NCI-H82 (cell line): ENCODE measurements at regions not wholly inside any gene's neighbourhood (a gene's known extent, or its start where the extent isn't known, plus 50 kb on each side); places are given as distances from the start of the nearest gene placed in this dataset.

Experiments
- DNase-seq: peaks from one replicate; lab custom pipeline; 2025; lab: John Stamatoyannopoulos, UW

DNA sequence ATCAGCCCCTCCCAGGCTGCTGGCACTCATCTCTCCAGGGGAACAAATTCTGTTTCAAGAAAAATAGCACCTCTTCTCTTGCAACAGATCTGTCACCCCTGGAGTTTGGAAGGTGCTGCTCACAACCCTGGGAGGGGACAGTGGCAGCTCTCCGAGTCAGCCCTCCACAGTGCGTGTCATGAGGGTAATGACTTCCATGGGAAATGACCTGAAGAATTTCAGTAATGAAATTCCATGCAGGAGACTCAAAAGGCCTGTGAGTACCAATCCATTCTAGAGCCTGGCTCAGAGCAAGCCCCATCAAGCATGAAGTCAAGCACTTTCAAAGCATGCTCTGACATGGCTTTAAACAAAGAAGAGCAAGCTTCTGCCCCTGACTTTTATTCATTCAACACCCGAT lies 276.3 kb upstream of the PARD3B start:
- no peak for DNase-seq

DNA sequence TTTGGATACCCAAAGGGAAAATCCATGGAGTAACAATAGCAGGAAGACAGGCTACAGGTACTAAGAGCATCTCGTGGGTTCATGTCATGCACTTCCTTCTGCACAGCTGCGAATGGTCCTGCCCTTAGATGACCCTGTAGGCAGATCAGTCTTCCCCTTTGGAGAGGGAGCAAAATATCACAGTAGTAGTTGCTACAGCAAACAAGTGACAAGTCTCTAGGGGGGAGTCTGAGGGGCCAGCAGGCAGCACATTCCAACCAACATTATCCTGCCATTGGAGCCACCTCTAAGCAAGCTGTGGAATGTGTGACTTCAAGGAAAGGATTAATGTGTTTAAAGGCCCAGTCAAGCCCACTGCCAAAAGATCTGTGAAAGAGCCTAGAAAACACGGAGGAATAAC lies 273.2 kb upstream of the PARD3B start:
- DNase-seq, result no peak

DNA sequence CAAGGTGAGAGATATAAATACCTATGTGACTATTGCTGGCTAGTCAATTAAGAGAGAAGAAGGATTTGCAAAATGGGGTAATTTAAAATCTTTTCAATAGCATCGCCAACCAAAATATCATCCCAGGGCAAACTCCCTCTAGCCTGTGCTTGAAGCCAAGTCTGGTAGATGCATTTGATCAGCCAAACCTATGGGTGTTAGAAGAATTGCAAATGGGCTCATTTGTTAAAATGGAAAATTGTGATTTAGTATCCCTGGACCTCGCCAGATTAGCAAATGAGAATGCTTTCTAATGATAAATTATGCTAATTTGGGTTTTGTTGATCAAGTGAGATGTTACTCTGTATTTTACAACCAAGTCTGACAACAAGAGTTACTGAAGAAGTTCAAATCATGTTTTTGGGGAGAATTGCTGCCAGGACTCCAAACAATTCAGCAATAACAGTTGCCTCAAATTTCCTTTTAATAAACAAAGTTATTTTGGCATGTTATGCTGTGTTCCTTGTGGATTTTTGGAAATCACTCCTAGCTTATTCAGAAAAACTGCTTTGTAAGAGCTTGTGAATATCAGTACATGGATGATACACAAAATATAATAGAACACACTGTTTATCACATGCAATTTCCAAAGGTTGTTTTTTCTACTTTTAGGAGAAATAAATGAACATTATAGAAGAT lies 272.5 kb upstream of the PARD3B start:
- DNase-seq, result no peak

DNA sequence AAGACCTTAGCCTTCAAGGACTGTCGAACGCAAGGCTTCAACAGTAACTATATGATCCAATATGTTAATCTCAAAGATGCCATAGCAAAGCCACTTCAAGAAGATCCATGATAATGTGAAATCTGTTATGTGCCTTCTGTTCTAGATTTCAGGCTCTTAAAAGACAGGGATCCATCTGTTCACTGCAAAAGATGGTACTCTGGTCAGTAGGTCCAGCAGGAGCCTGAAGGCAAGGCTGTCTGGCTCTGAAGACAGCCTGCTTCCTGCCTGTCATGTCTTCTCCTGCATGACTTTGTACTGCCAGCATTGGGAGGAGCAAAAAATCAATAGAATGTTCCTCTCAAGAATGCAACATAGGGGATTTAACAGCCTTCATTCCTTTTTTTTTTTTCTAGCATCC lies 270.8 kb upstream of the PARD3B start:
- peak; percentile 58 for DNase-seq

DNA sequence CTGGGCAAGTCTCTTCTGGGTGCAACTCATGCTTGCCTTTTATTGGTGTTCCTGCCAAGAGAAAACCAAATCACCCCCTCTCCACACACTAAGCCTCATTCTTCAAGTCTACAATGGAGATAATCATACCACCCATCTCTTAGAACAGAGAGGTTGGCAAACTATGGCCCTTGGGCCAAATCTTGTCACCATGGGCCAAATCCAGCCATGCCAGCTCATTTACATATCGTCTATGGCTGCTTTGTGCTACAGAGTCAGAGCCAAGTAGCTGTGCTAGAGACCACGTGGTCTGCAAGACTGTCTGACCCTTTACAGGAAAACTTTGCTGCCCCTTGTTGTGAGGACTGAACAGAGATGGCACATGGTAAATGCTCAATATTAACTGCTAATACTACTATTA lies 270.3 kb upstream of the PARD3B start:
- no peak for DNase-seq

DNA sequence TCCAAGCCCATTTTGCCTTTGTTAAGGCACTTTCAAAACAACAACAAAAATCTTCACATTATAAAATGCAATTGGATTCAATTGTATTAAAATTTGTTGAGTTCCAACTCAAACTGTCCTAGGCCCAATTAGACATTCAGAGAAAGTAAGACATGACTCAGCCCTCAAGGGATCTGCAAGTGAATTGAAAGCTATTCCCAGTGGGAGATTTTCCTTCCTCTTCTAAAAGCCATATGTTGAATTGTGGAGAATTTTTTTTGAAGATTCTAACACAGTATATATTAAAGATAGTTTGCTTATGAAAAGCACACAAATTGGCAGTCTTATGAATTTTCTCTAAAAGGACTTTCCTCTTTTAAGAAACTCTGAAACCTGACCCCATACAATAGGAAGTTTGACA lies 268.0 kb upstream of the PARD3B start:
- DNase-seq, result no peak

DNA sequence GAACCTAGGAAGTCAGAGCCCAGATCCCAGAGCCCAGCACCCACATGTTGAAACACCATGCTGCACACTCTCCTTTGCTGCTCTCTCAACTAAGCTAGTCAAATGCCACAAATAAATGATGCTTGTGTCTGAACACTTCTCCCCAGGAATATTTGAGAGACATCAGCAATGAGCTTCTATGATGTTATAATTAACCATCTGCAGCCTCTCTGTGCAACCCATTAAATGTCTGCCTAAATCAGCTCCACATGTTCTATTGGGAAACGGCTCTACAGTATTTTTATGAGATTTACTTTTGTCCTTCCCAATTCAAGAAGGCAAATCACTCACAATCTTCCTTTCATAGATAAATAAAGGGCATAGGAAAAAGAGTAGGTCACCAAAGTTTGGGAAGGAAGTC lies 266.8 kb upstream of the PARD3B start:
- DNase-seq, result no peak

DNA sequence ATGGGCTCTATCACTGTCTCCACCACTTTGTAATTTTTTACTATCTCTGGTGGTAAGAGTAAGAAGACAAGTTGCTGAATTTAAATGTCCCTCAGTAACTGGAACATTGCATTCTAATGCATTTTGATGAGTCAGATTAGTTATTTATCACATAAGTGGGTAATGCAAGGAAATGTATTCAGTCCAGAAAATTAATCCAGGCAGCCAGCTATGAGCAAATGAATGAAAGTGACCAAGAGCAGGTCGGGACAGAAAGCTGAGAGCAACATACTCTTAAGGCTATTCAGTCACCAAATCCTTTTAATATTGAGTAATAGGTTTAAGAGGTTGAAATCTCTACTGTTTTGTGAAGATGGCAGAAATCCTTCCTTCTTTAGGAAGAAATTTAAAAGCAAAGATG lies 265.5 kb upstream of the PARD3B start:
- peak; percentile 54 for DNase-seq

DNA sequence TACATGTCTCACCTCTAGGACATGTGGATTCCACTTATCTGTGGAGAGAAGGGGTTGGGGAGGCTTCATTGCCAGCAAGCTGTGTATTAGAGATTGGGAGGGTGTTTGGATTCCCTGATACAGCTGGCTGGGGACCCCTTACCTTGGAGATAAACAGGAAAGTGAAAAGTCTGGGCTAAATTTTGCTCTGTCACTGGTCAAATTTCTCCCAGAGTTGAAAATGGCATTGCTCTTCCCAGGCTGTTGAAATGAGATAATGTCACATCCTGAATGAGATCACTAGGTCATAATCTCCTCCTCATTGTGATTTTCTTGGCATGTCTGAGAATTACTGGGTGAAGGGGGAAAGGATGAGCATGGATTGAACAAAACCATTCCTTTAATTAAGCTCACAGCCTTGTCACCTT lies 265.0 kb upstream of the PARD3B start:
- DNase-seq, result peak; percentile 78

DNA sequence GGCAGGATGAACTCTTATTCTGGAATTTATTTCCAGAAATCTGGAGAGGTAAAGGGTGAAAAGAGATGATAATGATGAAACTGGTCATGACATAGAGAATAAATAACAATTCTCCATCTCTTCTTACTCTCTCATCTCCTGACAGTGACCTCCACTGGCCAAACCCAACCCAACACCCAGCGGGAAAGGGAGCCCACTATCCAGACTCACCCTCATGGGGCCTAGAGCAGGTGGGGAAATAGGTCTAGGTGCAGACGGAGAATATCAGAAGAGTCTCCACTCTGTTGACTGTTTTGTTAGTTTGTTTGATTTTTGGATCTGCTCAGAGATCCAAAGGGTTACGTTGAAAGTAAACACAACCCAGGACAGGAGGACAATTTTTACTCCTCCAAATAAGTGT lies 263.2 kb upstream of the PARD3B start:
- DNase-seq, result no peak

DNA sequence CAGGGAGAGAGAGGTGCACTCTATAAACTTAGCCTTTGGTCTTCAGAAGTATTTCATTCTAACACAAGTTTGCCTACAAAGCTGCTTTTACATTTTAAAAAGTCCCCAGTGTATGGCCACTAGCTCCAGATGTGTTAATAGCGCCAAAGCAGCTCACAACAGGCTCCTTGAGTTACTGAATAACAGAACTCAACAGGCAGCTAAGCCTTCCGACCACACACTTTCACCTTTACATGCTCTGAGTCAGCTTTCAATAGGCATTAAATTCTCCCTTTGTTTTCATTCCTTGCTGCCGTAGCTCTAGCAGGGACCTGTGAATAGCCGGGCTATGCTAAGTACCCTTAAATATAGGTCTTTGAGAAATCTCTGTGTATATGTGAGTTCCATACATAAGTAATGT lies 262.8 kb upstream of the PARD3B start:
- no peak for DNase-seq

DNA sequence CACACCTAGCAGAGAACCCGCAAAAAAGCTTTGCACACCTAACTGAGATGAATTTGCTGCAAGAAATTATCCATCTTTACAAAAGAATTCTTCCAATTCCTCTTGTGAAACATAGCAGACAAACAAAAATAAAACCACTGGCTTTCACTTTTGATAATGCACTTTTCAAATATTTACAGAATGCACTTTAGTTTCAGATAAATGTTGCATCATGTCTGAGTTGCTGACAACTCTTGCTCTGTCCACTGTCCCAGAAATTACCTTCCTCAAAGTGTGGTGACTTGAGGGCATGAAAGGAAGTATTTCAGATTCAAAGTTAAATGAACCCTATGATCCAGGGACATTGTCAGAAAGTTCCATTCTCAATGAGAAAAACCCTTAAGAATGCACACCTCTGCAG lies 256.2 kb upstream of the PARD3B start:
- no peak for DNase-seq

DNA sequence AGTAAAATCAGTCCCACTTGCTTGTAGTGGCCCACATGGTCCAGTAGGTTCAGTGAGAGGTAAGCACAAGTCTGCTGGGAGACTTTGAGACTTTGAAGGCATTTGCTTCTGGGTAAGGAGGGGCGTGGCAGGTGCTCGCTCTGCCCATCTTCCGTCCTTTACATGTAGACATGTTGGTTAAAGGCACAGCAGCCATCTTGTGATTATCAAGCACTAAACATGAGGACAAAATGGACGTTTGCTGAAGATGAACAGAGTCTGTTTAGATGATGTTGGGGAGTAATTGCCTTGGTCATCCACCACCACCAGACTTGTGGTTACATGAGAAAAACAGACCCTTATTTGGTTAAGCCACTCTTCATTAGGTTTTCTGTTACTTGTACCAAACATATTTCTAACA lies 252.8 kb upstream of the PARD3B start:
- peak; percentile 42 for DNase-seq

DNA sequence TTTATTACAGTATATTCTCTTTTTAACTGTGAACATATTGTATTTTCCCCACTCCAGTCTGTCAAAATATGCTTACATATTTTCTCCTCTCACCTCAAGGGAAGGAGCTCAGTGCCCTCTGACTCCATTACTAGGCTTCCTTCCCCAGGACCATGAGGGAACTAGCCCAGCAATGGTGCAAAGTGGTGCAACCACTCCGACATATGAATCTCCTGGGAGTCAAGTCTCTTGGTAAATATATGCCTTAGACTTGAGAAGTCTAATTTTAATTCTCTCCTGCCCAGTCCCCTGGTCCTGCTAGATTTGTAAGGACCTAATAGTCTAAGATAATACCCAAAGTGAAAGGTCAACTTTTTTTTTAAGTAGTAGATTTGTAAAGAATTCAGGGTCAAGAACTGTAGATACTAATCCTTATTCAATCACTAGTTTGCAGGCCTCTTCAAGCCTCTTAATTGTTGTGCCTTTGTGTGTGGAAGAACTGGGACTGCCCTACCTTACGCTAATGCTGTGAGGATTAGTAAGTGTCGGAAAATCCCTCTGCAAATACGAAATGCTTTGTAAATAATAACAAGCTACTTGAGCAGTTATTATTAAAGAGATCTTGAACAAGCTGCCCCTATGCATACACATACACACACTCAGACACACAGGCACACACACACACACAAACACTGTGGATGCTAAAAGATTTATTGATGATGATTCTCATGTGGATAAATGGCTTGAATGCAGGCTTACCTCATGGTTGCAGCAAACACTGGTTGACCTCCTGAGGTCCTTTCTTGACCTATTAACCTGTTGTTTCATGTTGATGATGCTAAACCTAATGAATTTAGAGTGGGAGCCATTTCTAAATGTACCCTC lies 251.2 kb upstream of the PARD3B start:
- peak; percentile 85 for DNase-seq

DNA sequence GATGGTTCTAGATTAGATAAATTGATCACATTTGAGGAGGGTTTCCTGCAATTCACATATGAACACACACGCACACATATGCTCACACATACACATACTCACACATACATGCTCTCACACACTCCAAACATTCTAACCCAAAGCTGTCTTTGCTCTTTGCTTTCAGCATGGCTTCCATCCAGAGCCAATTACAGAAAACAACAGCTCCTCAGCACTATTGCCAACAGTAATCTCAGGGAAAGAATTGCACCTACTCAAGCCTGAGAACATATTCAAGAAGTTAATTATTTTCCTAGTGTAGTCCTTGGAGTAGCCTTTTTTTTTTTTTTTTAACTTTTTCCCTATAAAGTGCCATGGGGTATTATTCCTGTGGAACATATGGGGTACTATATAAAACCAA lies 246.9 kb upstream of the PARD3B start:
- no peak for DNase-seq

DNA sequence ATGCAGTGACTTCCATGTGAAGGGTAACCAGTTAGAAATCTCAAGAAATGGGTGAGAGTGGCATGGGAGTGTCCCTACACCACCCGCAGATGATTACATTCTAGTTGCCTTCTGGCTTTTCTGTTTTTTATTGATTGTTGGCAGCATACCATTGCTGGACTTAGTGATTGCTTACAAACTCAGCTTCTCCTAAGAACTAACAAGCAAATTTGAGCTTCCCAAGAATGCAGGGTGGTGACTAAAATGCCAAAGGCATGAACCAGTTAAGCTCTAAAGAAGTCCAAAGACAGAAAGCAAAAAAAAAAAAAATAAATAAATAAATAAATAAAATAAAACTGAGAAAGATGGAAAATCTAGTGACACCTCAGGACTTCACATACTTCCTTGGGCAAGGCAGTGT lies 245.5 kb upstream of the PARD3B start:
- no peak for DNase-seq

DNA sequence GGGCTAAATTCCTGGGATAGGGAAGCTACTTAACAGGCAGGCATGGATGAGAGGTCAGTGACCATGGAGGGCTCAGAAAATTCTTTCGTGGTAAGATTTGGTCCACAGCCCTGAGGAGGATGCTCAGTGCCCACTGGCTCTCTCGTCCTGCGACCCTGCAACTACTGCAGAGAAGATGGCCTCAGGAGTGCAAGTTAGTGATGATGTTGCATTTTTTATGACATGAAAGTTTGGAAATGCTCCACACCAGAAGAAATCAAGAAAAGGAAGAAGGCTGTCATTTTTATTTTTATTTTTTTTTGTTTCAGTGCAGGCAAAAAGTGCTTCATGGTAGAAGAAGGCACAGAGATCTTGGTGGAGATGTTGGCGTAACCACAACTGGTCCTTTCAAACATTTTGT lies 238.6 kb upstream of the PARD3B start:
- no peak for DNase-seq

DNA sequence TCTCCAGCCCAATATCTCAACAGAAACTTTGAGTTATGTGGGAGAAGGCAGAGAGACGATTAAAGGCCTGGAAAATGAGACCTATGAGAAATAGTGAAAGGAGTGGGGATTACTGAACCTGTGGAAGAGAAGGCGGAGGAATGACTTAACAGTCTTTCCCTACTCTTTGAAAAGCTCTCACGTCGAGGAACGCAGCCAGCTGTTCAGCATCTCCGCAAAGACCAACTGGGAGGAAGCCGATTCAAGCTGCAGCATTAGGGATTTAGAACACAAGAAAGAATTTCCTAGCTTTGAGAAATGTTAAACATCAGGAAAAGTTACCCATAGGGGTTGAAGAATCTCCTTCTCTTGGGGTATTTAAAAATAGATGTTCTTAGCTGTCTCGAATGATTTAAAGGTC lies 233.2 kb upstream of the PARD3B start:
- DNase-seq, result peak; percentile 76

DNA sequence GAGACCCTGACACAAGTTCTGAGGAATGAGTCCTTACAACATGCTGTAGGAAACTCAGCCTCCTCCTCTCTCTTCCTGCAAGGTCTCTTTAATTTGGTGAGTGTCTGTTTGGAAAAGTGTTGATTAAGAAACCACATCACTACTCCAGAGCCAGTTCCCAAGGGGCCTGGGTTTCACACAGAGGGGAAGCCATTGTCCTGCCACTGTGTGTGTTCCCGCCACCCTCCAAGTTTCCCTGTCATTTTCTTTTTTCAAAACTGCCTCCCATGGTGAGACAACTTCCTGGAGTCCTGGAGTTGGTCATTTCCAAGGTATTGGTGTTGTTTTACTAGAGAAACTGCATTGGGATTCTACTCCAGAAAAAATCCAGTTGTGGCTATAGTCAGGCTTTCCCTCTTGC lies 232.0 kb upstream of the PARD3B start:
- DNase-seq, result no peak

DNA sequence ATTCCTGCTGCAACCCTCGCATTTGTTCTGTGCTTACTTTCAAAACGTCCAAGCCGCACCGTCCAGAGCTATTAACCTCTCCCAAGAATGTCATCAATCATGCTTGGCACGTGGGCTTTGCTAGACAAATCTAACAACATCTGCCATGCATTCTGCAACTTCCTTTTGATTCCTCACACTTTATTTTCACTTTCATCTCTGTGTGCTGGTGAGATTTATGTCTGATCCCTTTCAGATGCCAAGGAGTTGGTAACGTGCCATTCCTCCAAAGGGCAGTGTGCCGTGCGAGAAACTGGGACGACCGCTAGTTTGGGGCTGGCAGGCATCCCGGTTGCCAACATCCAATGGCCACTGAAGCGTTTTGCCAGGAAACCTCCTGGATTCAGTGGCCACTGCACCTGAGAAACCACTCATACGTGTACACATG lies 230.0 kb upstream of the PARD3B start:
- peak; percentile 59 for DNase-seq

DNA sequence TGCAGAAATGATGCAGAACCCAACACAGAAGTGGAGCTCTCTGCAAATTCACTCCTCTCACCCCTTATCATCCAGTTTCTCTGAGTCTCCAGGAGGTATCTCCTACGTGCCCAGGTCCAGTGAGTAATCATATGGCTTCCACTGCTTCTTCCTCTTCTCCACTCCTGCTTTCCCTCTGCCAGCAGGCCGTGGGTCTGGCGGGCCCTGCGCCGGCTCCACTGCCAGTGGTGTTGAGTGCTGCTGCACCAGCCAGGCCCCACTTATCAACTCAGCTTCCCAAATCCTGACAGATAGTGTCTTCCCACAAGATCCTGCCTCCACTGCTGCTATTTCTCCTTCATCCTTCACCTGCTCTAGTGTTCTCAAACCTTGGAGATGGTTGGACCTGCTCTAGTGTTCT lies 227.6 kb upstream of the PARD3B start:
- no peak for DNase-seq

DNA sequence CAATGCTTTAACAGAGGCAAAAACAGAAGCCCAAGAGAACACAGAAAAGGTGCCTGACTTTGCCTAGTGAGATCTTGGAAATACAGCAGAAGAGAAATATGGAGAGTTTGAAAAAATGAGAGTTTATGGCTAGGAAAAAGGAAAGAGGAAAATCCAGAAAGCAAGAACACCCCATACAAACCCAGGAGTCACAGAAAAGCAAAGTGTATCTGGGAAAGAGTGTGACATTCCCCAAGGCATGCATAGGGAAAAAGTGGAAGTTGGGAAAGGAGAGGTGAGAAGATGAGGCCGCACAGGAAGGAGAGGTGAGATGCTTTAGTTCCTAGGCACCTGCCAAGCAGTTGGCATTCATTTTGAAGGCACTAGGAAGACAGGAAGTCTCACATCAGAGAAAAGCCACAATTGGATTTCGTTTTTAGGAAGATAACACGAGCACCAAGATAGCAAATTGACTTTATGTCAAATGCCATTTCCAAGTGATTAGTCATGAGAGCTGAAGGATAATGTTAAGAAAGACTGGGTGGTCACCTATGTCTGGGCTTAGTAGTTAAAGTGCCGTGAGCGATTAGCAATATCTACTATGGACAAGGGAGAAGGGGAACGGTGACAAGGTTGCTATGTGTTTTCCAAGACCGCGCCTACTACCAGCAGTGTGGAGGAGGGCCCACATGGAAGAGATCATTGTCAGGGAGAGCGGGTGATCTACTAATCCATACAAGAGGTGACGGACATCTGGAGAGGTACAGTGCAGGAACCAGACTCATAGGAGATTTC lies 224.1 kb upstream of the PARD3B start:
- peak; percentile 57 for DNase-seq
